Ishikawa (cell line): ENCODE measurements at regions not wholly inside any gene's neighbourhood (a gene's known extent, or its start where the extent isn't known, plus 50 kb on each side); places are given as distances from the start of the nearest gene placed in this dataset.

Experiments used
- EP300 ChIP-seq: IDR thresholded peaks from 2 replicates; pipeline ENCODE4 v1.6.1; 2012; ENCODE audit warnings: borderline replicate concordance
- RAD21 ChIP-seq: IDR thresholded peaks from 2 replicates; pipeline ENCODE4 v1.6.1; 2012; ENCODE audit warnings: low read depth
- TF ChIP-seq, protein P1 (sequence below): IDR thresholded peaks from 2 replicates; pipeline ENCODE4 v1.6.1; 2012; ENCODE audit warnings: low read depth, mild to moderate bottlenecking
- TF ChIP-seq, protein P2 (sequence below): IDR thresholded peaks from 2 replicates; pipeline ENCODE4 v1.6.1; 2012

DNA sequence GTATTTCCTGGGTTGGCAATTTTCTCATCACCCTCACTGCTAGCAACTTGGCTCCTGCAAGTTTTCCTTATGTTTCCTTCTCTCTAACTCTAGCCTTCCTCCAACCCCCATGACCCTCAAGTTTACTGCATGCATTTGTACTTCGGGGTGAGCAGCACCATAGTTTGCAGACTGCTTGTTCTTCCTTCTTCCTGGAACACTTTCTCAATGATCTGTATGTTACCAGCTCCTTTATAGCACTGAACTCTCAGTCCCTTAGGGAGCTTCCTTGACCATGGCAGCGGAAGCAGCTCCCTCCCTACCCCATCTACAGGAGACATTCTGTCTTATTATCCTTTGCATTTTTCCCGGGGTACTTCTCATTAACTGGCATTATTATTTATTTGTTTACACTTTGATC lies 1089.5 kb upstream of the GYPC start:
- TF ChIP-seq, protein P1, sequence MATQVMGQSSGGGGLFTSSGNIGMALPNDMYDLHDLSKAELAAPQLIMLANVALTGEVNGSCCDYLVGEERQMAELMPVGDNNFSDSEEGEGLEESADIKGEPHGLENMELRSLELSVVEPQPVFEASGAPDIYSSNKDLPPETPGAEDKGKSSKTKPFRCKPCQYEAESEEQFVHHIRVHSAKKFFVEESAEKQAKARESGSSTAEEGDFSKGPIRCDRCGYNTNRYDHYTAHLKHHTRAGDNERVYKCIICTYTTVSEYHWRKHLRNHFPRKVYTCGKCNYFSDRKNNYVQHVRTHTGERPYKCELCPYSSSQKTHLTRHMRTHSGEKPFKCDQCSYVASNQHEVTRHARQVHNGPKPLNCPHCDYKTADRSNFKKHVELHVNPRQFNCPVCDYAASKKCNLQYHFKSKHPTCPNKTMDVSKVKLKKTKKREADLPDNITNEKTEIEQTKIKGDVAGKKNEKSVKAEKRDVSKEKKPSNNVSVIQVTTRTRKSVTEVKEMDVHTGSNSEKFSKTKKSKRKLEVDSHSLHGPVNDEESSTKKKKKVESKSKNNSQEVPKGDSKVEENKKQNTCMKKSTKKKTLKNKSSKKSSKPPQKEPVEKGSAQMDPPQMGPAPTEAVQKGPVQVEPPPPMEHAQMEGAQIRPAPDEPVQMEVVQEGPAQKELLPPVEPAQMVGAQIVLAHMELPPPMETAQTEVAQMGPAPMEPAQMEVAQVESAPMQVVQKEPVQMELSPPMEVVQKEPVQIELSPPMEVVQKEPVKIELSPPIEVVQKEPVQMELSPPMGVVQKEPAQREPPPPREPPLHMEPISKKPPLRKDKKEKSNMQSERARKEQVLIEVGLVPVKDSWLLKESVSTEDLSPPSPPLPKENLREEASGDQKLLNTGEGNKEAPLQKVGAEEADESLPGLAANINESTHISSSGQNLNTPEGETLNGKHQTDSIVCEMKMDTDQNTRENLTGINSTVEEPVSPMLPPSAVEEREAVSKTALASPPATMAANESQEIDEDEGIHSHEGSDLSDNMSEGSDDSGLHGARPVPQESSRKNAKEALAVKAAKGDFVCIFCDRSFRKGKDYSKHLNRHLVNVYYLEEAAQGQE: no peak
- TF ChIP-seq, protein P2, sequence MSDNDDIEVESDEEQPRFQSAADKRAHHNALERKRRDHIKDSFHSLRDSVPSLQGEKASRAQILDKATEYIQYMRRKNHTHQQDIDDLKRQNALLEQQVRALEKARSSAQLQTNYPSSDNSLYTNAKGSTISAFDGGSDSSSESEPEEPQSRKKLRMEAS: no peak
- TF ChIP-seq EP300 (no peak), RAD21 (no peak)
